WTC11 (cell line): ENCODE measurements at regions not wholly inside any gene's neighbourhood (a gene's known extent, or its start where the extent isn't known, plus 50 kb on each side); places are given as distances from the start of the nearest gene placed in this dataset.
A peak's percentile ranks its signal among the peaks of the same experiment; 100 is the strongest.

Source experiments
- ATAC-seq: fragments of 200-7000 bp; cut with Tn5 transposase; 2 replicates; pipeline ENCODE4 v1.10.0; 2021; ENCODE audit warnings: mild to moderate bottlenecking, moderate library complexity
- CTCF ChIA-PET: fragments of 300-600 bp; sonication (Branson Sonifier 250); formaldehyde crosslinking; loops from one replicate; lab custom pipeline; 2021; ENCODE audit warnings: antibody characterized with exemption; lab: Charles Lee
- POLR2A ChIA-PET: fragments of 350-600 bp; sonication (Branson Sonifier 250); formaldehyde crosslinking; loops from one replicate; lab custom pipeline; 2021; ENCODE audit warnings: antibody characterized with exemption; lab: Charles Lee
- DNase-seq: peaks from one replicate; pipeline ENCODE4 v3.0.0; 2021; ENCODE audit warnings: low spot score
- H3K27ac Mint-ChIP-seq: 2 replicates; pipeline ENCODE4 v1.8.0; 2021; ENCODE audit warnings: mixed read lengths
- H3K27me3 Mint-ChIP-seq: 2 replicates; pipeline ENCODE4 v1.8.0; 2021; ENCODE audit warnings: low read depth, mild to moderate bottlenecking, moderate library complexity, mixed read lengths
- H3K36me3 Mint-ChIP-seq: 2 replicates; pipeline ENCODE4 v1.8.0; 2021; ENCODE audit warnings: mixed read lengths
- H3K4me1 Mint-ChIP-seq: 2 replicates; pipeline ENCODE4 v1.8.0; 2022; ENCODE audit warnings: mixed read lengths
- H3K4me3 Mint-ChIP-seq: 2 replicates; pipeline ENCODE4 v1.8.0; 2021; ENCODE audit warnings: mild to moderate bottlenecking, moderate library complexity, mixed read lengths
- H3K9me3 Mint-ChIP-seq: 2 replicates; pipeline ENCODE4 v1.8.0; 2021; ENCODE audit warnings: mixed read lengths
- CTCF ChIP-seq: fragments of 200-600 bp; IDR thresholded peaks from 2 replicates; pipeline ENCODE4 v1.8.0; 2022; ENCODE audit warnings: antibody characterized with exemption
- HMGA2 ChIP-seq: fragments of 250-450 bp; sonication (Bioruptor Pico); IDR thresholded peaks from 2 replicates; pipeline ENCODE4 v1.4.0; 2021; ENCODE audit warnings: mild to moderate bottlenecking, moderate library complexity
- JUN ChIP-seq: sonication (generic); formaldehyde crosslinking; IDR thresholded peaks from 2 replicates; pipeline ENCODE4 v1.8.0; 2023; ENCODE audit warnings: mild to moderate bottlenecking, missing genetic modification reagents
- MAX ChIP-seq: sonication (generic); formaldehyde crosslinking; IDR thresholded peaks from 2 replicates; pipeline ENCODE4 v1.8.0; 2022; ENCODE audit warnings: mild to moderate bottlenecking, missing genetic modification reagents
- MXD4 ChIP-seq: fragments of 250-450 bp; sonication (Bioruptor Pico); IDR thresholded peaks from 2 replicates; pipeline ENCODE4 v1.8.0; 2021; ENCODE audit warnings: mild to moderate bottlenecking, moderate library complexity, borderline replicate concordance
- SOX15 ChIP-seq: fragments of 250-450 bp; sonication (Bioruptor Pico); IDR thresholded peaks from 2 replicates; pipeline ENCODE4 v1.9.0; 2021; ENCODE audit warnings: mild to moderate bottlenecking
- TEAD1 ChIP-seq: sonication (generic); formaldehyde crosslinking; IDR thresholded peaks from 2 replicates; pipeline ENCODE4 v1.8.0; 2022; ENCODE audit warnings: mild to moderate bottlenecking, missing genetic modification reagents
- TF ChIP-seq, protein P1 (sequence below): fragments of 250-450 bp; sonication (Bioruptor Pico); IDR thresholded peaks from 2 replicates; pipeline ENCODE4 v1.9.0; 2021; ENCODE audit warnings: mild to moderate bottlenecking
- TF ChIP-seq, protein P2 (sequence below): fragments of 250-450 bp; sonication (Bioruptor Pico); IDR thresholded peaks from 2 replicates; pipeline ENCODE4 v1.9.0; 2021; ENCODE audit warnings: mild to moderate bottlenecking, borderline replicate concordance
- TF ChIP-seq, protein P3 (sequence below): sonication (generic); formaldehyde crosslinking; IDR thresholded peaks from 2 replicates; pipeline ENCODE4 v1.8.1; 2023; ENCODE audit warnings: mild to moderate bottlenecking, missing genetic modification reagents
- TF ChIP-seq, protein P4 (sequence below): sonication (generic); formaldehyde crosslinking; conservative IDR thresholded peaks from 2 replicates; pipeline ENCODE4 v1.8.1; 2022; ENCODE audit warnings: mild to moderate bottlenecking, missing genetic modification reagents
- TF ChIP-seq, protein P5 (sequence below): sonication (generic); formaldehyde crosslinking; IDR thresholded peaks from 2 replicates; pipeline ENCODE4 v1.8.1; 2023; ENCODE audit warnings: mild to moderate bottlenecking, moderate library complexity, missing genetic modification reagents

- TF ChIP-seq, protein P1, sequence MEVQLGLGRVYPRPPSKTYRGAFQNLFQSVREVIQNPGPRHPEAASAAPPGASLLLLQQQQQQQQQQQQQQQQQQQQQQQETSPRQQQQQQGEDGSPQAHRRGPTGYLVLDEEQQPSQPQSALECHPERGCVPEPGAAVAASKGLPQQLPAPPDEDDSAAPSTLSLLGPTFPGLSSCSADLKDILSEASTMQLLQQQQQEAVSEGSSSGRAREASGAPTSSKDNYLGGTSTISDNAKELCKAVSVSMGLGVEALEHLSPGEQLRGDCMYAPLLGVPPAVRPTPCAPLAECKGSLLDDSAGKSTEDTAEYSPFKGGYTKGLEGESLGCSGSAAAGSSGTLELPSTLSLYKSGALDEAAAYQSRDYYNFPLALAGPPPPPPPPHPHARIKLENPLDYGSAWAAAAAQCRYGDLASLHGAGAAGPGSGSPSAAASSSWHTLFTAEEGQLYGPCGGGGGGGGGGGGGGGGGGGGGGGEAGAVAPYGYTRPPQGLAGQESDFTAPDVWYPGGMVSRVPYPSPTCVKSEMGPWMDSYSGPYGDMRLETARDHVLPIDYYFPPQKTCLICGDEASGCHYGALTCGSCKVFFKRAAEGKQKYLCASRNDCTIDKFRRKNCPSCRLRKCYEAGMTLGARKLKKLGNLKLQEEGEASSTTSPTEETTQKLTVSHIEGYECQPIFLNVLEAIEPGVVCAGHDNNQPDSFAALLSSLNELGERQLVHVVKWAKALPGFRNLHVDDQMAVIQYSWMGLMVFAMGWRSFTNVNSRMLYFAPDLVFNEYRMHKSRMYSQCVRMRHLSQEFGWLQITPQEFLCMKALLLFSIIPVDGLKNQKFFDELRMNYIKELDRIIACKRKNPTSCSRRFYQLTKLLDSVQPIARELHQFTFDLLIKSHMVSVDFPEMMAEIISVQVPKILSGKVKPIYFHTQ (CRISPR knock-in tag) = no peak
Observed at GRCh38 chr7:132666071-132666773, 90.0 kb upstream of the PLXNA4 start (continued).

DNA sequence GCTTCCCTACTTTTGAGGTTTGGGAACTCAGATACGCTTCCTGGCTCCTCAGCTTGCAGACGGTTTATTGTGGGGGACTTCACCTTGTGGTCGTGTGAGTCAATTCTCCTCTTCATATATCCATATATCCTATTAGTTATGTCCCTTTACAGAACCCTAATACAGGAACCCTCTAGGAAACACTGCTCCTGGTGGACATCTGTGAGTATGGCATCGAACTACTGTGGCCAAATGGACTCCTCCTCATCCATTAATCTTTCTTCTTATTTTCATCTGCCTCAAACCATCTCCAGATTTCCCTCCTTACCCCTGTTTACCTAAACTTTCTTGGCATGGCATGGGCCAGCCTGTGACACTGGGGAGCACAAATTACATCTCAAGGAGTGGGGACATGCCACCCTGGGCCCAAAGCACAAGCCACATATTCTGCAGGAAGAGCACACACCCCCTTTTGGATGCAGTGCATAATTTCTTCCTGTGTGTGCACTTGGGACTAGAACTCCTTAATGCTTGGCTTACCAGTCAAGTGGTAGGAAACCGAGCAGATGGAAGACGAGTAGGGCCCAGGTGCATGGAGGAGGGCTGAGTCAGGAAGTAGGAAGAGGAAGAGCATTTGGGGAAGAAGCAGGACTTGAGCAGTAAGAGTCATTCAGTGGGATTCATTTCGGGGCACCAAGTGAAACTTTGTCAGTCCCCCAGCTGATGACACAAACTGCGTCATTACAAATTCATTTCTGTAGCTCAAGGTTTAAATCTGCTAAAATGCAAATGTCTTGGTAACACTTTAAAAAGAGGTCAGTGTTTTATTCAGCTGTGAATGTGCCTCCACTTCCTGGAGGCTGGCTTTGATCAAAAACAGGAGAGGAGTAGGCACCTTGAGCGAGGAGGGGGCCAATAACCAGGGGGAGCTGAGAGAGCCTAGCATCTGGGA, 80.8 kb upstream of the PLXNA4 start:
- H3K9me3 Mint-ChIP-seq = peaks cover 5% of the 10 kb centered on the region
- H3K27ac Mint-ChIP-seq = no peak overlapping the region
- no peaks in the 10 kb centered on the region for H3K36me3 Mint-ChIP-seq
- peak; percentile 70 for TF ChIP-seq CTCF
- no peak for TF ChIP-seq HMGA2 (CRISPR knock-in tag)
- peaks cover 37% of the 10 kb centered on the region for H3K4me1 Mint-ChIP-seq
- peak; percentile 29 for DNase-seq
- ChIA-PET CTCF (interaction anchor here (0.8 to 1.9 kb wide), 3 partner anchors 11 to 76 kb away, joined by 3 to 8 read pairs (median 3); no protein-coding TSS in a partner anchor), POLR2A (interaction anchor here (0.6 to 0.9 kb wide), 2 partner anchors 94 to 335 kb away, joined by 3 read pairs; no protein-coding TSS in a partner anchor)
- H3K27me3 Mint-ChIP-seq = peaks cover 2% of the 10 kb centered on the region
- peak; percentile 66 for ATAC-seq
- H3K4me3 Mint-ChIP-seq = no peak overlapping the region

DNA sequence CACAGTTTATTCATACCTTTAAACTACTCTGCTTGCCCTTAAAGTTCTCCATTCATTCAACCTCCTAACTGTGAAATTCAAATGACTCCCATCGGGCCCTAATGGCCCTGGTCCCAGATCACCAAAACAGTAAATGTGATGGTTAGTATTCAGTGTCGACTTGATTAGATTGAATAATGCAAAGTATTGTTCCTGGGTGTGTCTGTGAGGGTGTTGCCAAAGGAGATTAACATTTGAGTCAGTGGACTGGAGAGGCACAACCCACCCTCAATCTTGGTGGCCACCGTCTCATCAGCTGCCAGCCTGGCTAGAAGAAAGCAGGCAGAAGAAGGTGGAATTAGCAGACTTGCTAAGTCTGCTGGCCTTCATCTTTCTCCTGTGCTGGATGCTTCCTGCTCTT, 80.1 kb upstream of the PLXNA4 start:
- ATAC-seq (no peak), DNase-seq (no peak)
- peaks cover 37% of the 10 kb centered on the region for H3K4me1 Mint-ChIP-seq
- CTCF ChIA-PET = interaction anchor here (1.3 to 3.5 kb wide), 3 partner anchors 10 to 75 kb away, joined by 5 to 31 read pairs (median 8); no protein-coding TSS in a partner anchor
- TF ChIP-seq, protein P2, sequence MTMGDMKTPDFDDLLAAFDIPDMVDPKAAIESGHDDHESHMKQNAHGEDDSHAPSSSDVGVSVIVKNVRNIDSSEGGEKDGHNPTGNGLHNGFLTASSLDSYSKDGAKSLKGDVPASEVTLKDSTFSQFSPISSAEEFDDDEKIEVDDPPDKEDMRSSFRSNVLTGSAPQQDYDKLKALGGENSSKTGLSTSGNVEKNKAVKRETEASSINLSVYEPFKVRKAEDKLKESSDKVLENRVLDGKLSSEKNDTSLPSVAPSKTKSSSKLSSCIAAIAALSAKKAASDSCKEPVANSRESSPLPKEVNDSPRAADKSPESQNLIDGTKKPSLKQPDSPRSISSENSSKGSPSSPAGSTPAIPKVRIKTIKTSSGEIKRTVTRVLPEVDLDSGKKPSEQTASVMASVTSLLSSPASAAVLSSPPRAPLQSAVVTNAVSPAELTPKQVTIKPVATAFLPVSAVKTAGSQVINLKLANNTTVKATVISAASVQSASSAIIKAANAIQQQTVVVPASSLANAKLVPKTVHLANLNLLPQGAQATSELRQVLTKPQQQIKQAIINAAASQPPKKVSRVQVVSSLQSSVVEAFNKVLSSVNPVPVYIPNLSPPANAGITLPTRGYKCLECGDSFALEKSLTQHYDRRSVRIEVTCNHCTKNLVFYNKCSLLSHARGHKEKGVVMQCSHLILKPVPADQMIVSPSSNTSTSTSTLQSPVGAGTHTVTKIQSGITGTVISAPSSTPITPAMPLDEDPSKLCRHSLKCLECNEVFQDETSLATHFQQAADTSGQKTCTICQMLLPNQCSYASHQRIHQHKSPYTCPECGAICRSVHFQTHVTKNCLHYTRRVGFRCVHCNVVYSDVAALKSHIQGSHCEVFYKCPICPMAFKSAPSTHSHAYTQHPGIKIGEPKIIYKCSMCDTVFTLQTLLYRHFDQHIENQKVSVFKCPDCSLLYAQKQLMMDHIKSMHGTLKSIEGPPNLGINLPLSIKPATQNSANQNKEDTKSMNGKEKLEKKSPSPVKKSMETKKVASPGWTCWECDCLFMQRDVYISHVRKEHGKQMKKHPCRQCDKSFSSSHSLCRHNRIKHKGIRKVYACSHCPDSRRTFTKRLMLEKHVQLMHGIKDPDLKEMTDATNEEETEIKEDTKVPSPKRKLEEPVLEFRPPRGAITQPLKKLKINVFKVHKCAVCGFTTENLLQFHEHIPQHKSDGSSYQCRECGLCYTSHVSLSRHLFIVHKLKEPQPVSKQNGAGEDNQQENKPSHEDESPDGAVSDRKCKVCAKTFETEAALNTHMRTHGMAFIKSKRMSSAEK = no peak
- no peak for TF ChIP-seq MXD4 (CRISPR knock-in tag)
- no peak for TF ChIP-seq TEAD1 (CRISPR knock-in tag)
- no peak for TF ChIP-seq SOX15
- TF ChIP-seq, protein P3, sequence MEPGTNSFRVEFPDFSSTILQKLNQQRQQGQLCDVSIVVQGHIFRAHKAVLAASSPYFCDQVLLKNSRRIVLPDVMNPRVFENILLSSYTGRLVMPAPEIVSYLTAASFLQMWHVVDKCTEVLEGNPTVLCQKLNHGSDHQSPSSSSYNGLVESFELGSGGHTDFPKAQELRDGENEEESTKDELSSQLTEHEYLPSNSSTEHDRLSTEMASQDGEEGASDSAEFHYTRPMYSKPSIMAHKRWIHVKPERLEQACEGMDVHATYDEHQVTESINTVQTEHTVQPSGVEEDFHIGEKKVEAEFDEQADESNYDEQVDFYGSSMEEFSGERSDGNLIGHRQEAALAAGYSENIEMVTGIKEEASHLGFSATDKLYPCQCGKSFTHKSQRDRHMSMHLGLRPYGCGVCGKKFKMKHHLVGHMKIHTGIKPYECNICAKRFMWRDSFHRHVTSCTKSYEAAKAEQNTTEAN (CRISPR knock-in tag) = no peak
- TF ChIP-seq, protein P4, sequence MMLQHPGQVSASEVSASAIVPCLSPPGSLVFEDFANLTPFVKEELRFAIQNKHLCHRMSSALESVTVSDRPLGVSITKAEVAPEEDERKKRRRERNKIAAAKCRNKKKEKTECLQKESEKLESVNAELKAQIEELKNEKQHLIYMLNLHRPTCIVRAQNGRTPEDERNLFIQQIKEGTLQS = no peak
- no peak for TF ChIP-seq JUN
- TF ChIP-seq, protein P5, sequence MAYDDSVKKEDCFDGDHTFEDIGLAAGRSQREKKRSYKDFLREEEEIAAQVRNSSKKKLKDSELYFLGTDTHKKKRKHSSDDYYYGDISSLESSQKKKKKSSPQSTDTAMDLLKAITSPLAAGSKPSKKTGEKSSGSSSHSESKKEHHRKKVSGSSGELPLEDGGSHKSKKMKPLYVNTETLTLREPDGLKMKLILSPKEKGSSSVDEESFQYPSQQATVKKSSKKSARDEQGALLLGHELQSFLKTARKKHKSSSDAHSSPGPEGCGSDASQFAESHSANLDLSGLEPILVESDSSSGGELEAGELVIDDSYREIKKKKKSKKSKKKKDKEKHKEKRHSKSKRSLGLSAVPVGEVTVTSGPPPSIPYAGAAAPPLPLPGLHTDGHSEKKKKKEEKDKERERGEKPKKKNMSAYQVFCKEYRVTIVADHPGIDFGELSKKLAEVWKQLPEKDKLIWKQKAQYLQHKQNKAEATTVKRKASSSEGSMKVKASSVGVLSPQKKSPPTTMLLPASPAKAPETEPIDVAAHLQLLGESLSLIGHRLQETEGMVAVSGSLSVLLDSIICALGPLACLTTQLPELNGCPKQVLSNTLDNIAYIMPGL (CRISPR knock-in tag) = no peak
- TF ChIP-seq MAX (CRISPR knock-in tag) = no peak
- TF ChIP-seq, all 79 proteins: peak for 0
- H3K9me3 Mint-ChIP-seq = peaks cover 8% of the 10 kb centered on the region
- POLR2A ChIA-PET = interaction anchor here (0.6 kb wide), 1 partner anchor 334 kb away, joined by 3 read pairs; no protein-coding TSS in a partner anchor
- peaks cover 2% of the 10 kb centered on the region for H3K27me3 Mint-ChIP-seq
- H3K27ac Mint-ChIP-seq = no peak overlapping the region
- no peaks in the 10 kb centered on the region for H3K36me3 Mint-ChIP-seq
- H3K4me3 Mint-ChIP-seq = no peak overlapping the region
